ENCODE measurements at regions not wholly inside any gene's neighbourhood (a gene's known extent, or its start where the extent isn't known, plus 50 kb on each side); places are given as distances from the start of the nearest gene placed in this dataset.

DNA sequence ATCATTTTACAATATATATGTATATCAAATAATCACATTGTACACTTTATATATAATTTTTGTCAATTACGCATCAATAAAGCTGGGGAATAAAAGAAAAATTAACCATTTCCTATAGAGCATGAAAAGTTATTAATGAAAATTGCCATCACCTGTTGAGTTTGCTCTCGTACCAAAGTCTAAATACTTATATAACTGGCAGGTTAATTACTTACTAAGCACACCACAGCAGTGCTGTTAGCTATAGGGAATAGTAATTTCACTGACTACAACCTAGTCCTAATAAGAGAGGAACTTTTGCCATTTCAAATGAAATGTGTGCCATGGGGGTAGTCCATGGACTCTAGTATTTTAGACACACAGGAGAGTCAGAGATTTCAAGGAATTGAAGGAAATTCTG is 176.9 kb upstream of the COL1A2 start (continued):
- TF ChIP-seq REST (IDR thresholded peaks at IDR 0.05) (no peak), RARB (CRISPR knock-in tag; IDR thresholded peaks at IDR 0.05) (no peak), ATOH8 (CRISPR knock-in tag; IDR thresholded peaks at IDR 0.05; ENCODE audit: low read depth) (no peak), CTCF (IDR thresholded peaks at IDR 0.05) (no peak), ZNF302 (CRISPR knock-in tag; IDR thresholded peaks at IDR 0.05) (no peak), RCOR1 (IDR thresholded peaks at IDR 0.05; ENCODE audit: low read depth, low read length) (no peak), HOXB5 (CRISPR knock-in tag; IDR thresholded peaks at IDR 0.05) (no peak), ZFP36 (IDR thresholded peaks at IDR 0.05; ENCODE audit: borderline replicate concordance, partially characterized antibody) (no peak)

- no peak overlapping the region for H3K27ac ChIP-seq
- ATAC-seq (no peak), DNase-seq (ENCODE audit: low read depth in 1 of 2, low spot score in 1 of 2) (no peak), FAIRE-seq (no peak)
- no peak overlapping the region for H3K4me2 ChIP-seq
- TF ChIP-seq NFE2L2 (conservative IDR thresholded peaks at IDR 0.05; ENCODE audit: low read length) (no peak), MAZ (IDR thresholded peaks at IDR 0.05; ENCODE audit: borderline replicate concordance, low read depth, low read length) (no peak), KDM5A (IDR thresholded peaks at IDR 0.05) (no peak), SMC3 (IDR thresholded peaks at IDR 0.05) (no peak), FOSL2 (IDR thresholded peaks at IDR 0.05) (no peak), FOSL2 (CRISPR knock-in tag; IDR thresholded peaks at IDR 0.05) (no peak)
- POLR2A ChIA-PET, result no interaction called here
- peaks cover 10% of the 10 kb centered on the region; the same call in 2 of the 3 replicates for H3K4me1 ChIP-seq
- CTCF ChIA-PET, result interaction anchor here (0.6 to 2.2 kb wide), 16 partner anchors 9 to 1756 kb away, joined by 3 to 10 read pairs (median 3); partner anchors contain the start of genes COL1A2 and TFPI2
- WGBS (ENCODE audit: missing lambda C conversion rate), result 88% methylated on average over 2 of the region's 2 CpGs
- no peak overlapping the region for H3K4me3 ChIP-seq
- H3K9me3 ChIP-seq, result no peaks in the 10 kb centered on the region
Observed at GRCh38 chr7:94222516-94222915, 172.2 kb upstream of the COL1A2 start.

DNA sequence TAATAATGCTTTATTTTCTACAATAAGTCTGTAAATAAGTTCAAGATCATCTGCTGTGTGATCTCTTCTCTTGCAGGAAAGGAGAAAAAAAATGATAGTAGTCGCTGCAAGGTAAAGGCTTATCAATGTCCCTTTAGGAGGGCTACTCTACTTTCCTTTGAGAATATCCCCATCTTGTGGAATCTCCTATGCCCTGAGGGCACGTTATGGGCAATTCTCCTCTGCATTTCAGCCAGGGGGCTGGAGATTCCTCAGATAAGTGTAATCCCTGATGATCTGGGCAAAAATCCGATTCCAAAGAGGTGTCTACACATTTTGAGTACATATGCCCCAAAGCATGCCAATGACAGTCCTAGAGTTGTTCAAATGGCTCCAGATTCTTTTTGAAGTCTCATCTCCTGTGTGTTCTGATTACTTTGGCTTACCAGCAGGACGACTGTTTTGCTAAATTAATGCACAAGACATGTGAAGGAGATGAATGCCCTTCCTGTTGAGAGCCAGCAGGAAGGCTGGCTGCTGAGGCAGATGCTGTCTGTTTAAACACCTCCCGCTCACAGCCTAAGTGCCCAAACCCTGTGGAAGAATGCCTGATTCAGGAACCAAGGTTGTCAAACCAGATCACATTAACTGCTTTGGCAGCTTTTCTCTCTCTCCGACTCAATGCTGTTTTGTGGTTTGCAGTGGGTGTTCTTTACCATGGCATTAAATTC is 171.2 kb upstream of the COL1A2 start:
- FAIRE-seq, result no peak

More for the DNA sequence above, 171.2 kb upstream of the COL1A2 start:
- POLR2A ChIA-PET, result no interaction called here
- Histone ChIP-seq H3K4me1 (peaks cover 13% of the 10 kb centered on the region; the same call in 2 of the 3 replicates), H3K9me3 (no peaks in the 10 kb centered on the region), H3K4me3 (no peak overlapping the region), H3K27ac (peak overlapping the region; percentile 35 to 69; a peak in 4 of 6 replicates), H3K4me2 (peak overlapping the region; percentile 60)
- CTCF ChIA-PET, result interaction anchor here (0.9 to 2.2 kb wide), 11 partner anchors 10 to 602 kb away, joined by 3 to 9 read pairs (median 5); partner anchors contain the start of gene COL1A2
- DNase-seq (ENCODE audit: low read depth in 1 of 2, low spot score in 1 of 2), result peak; percentile 23 to 75
- peak; percentile 84 to 97 for ATAC-seq
- WGBS (ENCODE audit: missing lambda C conversion rate), result 34% methylated on average over 6 of the region's 6 CpGs
- TF ChIP-seq CTCF (IDR thresholded peaks at IDR 0.05) (peak; percentile 62), EHF (CRISPR knock-in tag; IDR thresholded peaks at IDR 0.05) (no peak), SMC3 (IDR thresholded peaks at IDR 0.05) (peak; percentile 76), RAD21 (conservative IDR thresholded peaks at IDR 0.05 in 1 of 2, IDR thresholded peaks at IDR 0.05 in 1 of 2) (peak; percentile 81 to 85), ATOH8 (CRISPR knock-in tag; IDR thresholded peaks at IDR 0.05; ENCODE audit: low read depth) (no peak)
